GM12872 (cell line): ENCODE measurements at regions not wholly inside any gene's neighbourhood (a gene's known extent, or its start where the extent isn't known, plus 50 kb on each side); places are given as distances from the start of the nearest gene placed in this dataset.

ENCODE experiments used
- TF ChIP-seq, protein P1 (sequence below): IDR thresholded peaks from 3 replicates; pipeline ENCODE4 v1.5.1; 2011; ENCODE audit warnings: low read depth, mild to moderate bottlenecking, low read length, moderate library complexity; ENCODE audit not compliant: insufficient read depth

DNA sequence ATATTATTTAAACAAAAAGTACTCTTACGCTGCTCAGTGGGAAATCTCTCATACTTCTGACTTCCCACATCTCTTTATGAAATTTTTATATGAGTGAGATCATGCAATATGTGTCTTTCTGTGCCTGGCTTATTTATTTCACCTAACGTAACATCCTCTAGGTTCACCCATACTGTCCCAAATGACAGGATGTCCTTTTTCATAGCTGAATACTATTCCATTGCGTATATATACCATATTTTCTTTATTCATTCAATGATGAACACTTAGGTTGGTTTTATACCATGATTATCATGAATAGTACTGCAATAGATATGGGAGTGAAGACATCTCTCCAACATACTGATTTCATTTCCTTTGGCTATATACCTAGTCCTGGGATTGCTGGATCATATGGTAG lies 57.8 kb upstream of the TPP2 start:
- TF ChIP-seq, protein P1, sequence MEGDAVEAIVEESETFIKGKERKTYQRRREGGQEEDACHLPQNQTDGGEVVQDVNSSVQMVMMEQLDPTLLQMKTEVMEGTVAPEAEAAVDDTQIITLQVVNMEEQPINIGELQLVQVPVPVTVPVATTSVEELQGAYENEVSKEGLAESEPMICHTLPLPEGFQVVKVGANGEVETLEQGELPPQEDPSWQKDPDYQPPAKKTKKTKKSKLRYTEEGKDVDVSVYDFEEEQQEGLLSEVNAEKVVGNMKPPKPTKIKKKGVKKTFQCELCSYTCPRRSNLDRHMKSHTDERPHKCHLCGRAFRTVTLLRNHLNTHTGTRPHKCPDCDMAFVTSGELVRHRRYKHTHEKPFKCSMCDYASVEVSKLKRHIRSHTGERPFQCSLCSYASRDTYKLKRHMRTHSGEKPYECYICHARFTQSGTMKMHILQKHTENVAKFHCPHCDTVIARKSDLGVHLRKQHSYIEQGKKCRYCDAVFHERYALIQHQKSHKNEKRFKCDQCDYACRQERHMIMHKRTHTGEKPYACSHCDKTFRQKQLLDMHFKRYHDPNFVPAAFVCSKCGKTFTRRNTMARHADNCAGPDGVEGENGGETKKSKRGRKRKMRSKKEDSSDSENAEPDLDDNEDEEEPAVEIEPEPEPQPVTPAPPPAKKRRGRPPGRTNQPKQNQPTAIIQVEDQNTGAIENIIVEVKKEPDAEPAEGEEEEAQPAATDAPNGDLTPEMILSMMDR: no peak

DNA sequence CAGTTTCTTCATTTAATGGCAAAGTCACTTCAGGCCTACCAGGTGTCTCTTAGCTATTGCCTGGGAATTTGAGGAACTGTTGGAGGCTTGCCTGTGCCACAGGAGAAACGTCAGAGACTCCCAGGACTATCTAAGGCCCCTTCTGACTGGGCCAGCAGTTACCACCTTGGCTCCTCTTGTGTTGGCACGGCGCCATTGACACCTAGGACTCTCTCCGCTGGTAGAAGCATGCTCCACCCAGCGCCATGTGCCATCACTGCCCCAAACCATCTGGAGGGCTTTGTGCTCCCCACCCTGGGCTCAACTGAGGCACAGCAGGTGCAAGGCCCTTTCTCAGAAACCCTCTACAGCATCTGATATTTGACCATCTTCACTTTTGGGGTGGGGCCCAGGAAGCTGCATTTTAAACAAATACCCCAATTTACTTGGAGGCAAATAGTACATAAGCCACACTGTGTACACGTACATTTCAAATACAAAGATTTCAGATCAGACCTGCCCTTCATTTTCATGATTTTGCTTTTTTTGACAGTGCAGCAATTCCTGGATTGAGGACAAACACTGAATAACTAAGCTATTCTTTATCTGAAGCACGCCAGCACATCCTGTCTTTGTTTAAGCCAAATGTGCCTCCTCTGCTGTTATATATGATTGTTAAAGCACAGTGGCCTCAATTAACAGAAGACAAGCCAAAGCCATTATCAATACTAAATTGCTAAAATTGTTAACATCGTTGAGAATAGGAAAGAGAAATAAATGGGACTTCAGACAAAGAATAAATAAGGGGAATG lies 59.9 kb upstream of the TPP2 start:
- TF ChIP-seq, protein P1: no peak

DNA sequence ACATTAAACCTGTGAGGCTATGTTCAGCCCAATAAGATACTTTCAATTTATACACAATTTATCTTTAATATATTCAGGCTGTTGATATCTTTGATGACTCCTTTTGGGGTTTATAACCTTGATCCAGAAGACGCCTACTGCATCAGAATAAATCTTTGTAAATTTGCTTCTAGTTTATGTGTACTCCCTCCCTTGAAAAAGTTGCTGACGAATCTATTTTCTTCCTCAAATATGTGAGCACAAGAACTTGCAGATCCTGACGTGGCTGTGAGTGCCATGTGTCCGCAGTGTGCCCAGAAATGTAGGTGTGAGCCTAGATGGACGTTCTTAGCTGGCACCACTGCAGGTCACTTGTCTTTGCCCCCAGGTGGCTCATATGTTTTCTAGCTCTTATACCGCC lies 60.6 kb upstream of the TPP2 start:
- TF ChIP-seq, protein P1: no peak

DNA sequence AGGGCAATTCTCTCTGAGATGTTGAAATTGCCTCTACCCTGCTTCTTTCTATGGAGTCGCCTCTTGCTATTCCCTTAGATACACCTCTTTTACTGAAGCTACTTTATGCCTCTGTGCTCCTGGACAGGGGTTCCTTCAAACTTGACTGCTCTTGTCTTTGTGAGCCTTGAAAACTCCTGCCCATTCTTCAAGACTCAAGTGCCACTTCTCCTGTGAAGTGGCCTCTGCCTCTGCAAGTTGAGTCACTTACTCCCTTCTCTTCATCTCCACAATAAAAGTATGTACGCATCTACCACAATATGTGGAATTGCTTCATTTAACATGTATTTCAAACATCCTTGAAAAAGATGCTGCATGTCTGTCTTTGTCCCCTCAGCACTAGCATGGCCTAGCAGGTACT lies 66.0 kb upstream of the TPP2 start:
- TF ChIP-seq, protein P1: no peak

DNA sequence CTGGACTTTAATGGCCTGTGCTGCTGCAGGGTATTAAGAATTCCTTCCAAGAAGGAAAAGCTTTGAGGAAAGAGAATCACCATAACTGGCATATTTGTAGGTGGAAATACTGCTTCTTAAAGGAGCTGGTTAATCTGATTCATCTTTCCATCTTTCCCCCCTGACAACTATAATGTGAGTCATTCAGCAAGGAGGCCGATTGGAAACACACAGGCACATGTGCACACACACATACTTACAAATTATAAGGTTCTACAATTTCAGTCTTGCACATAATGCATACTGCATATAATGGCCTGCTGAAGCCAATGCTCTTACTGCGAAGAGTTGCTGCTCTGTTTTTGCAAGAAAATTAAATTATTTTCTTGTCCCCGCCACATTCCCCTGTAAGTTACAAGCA lies 78.8 kb upstream of the TPP2 start:
- TF ChIP-seq, protein P1: no peak

DNA sequence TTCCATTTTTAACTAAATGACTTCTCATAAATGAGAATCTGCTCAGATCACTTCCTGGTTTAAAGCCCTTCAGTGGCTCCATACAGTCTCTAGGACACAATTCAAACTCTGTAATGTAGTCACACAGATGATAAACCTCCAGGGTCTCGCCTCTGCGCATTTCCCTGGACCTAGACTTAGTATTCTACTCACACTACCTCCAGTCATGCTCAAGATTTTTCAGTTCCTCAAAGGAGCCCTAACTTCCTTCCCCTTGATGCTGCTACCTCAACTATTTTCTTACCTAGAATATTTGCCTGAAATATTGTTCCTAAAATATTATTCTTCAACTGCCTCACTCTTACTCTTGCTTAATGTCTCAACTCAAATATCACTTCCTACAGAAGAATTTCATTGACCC lies 86.7 kb upstream of the TPP2 start:
- TF ChIP-seq, protein P1: no peak

DNA sequence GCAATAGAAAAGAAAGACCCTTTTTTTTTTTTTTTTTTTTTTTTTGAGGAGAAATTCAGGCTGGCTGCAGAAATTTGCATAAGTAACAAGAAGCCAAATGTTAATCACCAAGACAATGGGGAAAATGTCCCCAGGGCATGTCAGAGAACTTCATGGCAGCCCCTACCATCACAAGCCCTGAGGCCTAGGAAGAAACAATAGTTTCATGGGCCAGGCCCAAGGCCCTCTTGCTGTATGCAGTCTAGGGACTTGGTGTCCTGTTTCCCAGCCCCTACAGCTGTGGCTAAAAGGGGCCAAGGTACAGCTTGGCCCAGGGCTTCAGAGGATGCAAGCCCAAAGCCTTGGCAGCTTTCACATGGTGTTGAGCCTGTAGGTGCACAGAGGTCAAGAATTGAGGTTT lies 88.4 kb upstream of the TPP2 start:
- TF ChIP-seq, protein P1: no peak
